NCI-H1694 treated with DMSO at 0.1 percent for 48 hours (cell line): ENCODE measurements at regions not wholly inside any gene's neighbourhood (a gene's known extent, or its start where the extent isn't known, plus 50 kb on each side); places are given as distances from the start of the nearest gene placed in this dataset.
"Not testable (repeated sequence)": the region's sequence is repeated elsewhere in the genome, so short reads cannot be mapped to it uniquely, and the experiment has no call there.

Experiments
- DNase-seq: peaks from one replicate; lab custom pipeline; 2025; lab: John Stamatoyannopoulos, UW

DNA sequence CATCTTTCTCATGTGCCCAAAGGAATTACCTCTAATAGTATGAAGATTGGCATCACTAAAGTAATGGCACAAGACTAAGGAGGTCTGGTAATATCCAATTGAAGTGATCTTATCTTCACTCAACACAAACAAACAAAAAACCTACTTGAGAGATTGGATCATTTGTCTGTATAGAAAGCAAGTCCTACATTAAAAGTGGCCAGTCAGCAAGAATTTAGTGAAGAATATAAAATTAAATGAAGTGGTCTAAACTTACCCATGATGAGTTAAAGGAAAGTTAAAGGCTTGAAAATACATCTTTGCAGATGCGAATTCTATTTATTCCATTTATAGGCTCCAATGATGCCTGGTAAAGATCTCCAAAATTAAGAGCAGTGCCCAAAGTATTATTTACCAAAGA is 350.3 kb upstream of the PCSK5 start:
- no peak for DNase-seq

DNA sequence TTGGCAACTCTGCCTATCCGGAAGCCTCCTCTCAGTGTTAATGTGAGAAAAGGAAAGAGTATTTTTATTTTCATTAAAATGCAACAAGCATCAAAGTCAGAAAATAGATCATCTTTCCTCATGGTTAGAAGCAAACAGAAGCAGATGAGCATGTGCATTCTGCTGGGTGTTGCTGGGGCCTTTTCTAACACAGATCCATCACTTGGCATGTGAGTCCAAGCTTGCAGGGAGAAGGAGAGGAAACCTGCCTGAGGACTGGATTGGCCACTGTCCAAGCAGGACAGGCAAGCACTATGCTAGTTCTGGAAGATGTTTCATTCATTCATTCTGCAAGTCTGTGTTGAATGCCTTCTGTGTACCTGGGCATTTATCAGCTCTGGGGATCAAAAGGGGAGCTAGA is 348.7 kb upstream of the PCSK5 start:
- DNase-seq = no peak

DNA sequence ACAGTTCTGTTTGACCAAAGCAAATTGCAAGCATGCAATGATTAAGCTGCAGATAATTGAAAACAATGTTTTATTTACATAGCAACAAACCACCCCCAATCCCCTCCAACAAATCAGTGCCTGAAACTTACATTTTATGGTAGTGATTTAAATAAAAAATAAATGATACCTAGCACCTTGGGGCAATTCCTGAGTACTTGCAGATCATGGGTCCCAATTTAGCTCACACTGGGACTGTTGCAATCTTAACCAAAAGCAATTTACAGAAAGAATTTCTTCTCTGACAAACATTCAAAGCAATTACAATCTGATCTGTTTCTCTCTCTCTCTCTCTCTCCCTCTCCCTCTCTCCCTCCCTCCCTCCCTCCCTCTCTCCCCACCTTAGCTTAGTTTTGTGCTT is 345.7 kb upstream of the PCSK5 start:
- no peak for DNase-seq

DNA sequence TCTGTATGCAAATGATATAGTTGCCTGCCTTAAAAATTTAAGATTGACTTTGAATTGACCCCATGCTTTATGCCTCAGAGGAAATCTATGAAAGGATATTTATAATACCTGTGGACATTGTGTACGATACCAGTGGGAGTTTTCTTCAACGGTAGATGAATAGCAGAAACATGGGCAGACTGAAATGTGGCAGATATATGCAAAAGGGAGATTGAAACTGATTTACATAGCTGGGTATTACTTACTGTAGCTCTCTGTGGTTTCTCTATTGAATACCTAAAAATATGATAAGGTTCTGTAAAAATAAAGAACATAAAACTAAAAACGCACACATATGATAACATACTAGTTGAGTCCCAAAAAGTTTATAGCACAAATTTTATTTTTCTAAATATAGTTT is 345.2 kb upstream of the PCSK5 start:
- DNase-seq = no peak

DNA sequence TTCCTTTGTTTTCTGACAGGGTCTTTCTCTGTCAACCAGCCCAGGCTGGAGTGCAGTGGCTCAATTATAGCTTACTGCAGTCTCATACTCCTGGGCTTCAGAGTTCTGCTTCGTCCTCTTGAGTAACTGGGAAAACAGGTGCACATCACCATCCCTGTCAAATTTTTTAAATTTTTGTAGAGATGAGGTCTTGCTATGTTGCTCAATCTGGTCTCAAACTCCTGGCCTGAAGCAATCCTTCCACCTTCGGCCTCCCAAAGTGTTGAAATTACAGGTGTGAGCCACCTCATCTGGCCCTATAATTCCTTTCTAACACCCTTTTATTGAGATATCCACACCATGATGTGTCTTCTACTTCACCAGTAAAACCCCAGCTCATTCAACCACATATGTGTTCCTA is 341.6 kb upstream of the PCSK5 start:
- no peak for DNase-seq

DNA sequence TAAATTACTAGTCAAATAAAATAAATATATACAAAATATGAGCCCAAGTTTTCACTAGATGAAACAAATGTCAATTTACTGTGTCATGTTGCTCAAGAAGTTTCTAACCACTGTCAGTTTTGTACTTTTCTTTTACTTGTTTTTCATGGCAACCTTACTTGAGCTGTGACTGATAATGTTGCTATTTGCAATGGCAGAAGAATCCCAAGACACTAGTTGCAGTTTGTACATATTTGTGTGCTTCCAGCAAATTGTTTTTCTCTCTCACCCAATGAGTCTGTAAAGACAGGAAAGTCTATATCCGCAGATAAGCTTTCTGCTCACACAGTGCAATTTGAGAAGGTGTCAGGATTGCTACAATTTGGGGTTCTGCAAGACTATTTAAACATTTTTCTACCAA is 338.6 kb upstream of the PCSK5 start:
- no peak for DNase-seq

DNA sequence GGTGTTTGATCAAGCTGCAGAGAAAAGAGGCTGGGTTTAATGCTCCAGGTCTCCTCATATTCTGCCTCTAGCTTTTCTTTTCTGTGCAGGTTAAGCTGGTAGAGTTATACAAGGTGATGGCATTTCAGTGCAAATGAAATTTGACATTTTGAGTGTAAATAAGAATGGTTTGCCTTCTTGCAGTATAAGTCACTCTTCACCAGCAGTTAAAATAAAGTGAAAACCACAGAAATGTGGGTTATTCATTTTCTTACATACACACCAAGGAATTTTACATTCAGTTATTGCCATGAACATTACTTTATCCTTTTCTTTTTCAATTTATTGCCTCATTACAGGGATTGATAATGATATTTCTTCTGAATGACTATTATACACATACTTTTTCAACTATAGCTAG is 337.5 kb upstream of the PCSK5 start:
- DNase-seq = no peak

DNA sequence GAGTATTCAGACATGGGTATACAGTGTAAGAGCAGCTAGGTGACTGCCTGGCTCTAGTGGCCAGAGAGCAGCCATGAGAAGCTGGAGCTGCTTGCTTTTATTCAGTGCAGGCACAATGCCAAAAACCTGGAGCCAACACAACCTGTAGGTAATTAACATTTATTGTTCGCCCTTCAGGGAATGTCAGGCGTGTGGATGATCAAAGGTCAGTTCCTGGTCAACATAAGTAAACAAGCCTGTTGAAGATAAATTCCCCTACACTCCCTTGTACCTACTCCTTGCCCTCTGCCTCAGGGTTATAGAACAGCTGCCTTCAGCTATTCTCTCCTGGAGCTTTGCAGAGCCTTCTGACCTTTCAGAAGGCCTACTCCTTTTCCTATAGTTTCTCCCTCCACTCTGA is 323.7 kb upstream of the PCSK5 start:
- DNase-seq = not testable (repeated sequence)

DNA sequence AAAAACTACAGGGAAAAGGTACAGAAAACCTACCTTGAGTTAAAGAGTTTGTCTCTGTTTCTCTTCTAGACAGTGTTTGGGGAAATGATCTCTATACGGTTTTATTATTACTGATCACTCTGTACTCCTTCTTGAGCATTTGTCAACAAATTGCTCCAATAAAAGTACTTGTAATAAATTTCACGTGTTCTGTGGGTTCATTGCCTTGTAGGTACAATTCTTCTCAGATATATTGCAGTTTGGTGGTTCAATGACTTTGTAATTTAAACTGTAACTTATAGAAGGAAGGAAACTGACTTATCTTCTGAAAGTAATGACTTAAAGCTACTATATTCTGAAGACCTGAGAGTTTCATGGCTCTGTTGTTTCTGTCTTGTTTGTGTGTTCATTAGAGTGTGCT is 319.9 kb upstream of the PCSK5 start:
- DNase-seq = no peak

DNA sequence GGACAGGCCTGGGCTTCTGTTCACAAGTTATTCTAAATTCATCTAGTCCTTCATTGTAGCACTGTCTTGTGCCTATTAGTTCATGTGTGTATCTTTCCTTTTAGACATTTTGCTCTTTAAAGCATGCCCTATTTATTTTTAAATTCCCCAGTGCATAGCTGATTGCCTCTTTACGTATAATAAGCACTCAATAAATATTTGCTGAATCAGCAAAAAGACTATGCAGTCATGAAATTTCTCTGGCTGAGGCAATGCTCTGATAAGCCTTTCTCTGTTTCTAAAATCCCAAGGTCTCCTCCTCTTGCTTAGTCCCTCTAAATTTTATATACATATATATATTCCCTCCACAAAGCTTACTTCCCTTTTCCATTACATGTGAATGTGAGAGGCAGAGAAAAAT is 315.9 kb upstream of the PCSK5 start:
- no peak for DNase-seq

DNA sequence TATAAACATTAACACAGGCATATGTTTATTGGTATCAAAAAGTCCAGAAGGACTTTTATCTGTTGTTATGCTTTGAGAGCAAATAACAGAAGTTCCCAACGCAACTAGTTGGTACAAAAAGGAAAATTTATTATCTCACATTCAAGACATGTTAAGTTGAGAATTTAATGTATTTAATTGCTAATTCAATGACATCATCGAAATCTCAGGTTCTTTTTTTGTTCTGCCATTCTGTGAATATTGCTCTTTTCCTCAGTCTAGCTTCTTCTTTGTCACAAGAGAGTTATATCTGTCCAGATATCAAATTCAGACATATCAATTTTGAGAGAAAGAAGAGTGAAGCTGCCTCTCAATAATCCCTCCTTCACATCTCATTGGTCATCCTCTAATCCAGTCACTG is 307.6 kb upstream of the PCSK5 start:
- no peak for DNase-seq

DNA sequence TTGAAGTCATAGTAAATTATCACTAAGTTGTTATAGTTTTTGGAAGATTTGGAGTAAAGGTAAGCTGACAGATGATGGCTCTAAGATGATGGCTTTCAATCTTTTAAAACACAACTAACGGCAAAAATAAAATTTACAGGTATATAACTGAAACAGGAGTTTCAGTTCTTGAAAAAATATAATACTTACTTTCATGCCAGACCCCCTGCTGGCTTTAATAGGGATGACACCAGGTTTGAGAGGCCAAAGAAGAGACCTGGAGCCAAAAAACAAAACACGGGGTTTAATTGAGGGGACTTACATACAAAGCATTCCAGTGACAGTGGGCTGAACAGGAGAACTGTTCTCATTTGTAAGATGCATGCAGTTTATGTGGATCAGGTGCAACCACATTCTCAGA is 301.7 kb upstream of the PCSK5 start:
- DNase-seq = no peak

DNA sequence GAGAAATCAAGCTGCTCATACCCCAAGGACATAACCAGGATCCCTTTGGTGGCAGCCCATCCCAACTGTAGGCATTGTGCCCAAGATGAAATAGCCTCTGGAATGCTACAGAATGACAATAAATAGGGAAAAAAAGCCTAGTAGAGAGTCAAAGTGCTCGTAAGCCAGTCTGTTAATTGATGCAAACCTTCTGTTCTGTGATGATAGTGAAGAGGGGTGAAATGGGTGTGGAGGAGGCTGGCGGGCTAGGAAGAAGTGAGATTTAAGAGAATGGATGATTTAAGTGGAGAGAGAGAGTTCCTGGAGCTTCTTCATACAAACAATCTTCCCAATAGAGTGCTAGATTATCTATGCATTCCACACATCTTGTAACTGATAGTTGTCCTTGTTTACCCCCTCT is 301.0 kb upstream of the PCSK5 start:
- no peak for DNase-seq

DNA sequence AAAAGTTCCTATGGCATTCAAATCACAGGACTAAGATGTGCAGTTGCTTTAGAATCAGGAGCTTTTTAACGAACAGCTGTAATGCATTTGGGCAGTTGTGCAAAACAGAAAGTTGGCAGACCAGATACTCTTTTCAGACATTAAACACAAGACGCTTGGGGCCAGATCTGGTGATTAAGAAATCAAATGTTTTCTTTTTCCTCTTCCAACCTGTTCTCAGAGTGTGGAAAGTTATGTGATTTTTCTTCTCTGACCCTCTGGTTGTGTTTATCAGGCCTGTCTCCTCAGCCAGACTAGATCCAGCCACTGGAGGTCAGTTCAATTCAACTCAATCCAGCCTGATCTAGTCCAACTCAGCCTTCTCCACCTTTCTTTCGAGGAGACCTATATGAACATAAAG is 298.5 kb upstream of the PCSK5 start:
- DNase-seq = no peak

DNA sequence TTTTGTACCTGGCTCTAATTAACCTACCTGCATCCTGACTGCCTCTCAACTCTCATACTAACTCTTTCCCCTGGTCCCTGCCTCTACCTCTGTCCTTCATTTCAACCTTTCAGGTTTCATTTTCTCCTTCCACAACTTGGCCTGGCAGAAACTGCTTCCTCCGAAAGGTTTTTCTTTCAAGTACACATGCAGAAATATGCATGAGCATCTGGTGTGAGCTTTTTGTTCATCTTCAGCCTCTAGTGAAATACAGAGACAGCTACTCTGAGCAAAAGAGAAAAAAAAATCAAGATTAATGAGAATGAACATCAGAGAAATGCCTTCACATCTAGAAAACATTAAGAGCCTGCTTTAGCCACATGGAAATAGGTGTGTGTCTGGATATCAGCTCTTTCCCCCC is 297.9 kb upstream of the PCSK5 start:
- DNase-seq = no peak

DNA sequence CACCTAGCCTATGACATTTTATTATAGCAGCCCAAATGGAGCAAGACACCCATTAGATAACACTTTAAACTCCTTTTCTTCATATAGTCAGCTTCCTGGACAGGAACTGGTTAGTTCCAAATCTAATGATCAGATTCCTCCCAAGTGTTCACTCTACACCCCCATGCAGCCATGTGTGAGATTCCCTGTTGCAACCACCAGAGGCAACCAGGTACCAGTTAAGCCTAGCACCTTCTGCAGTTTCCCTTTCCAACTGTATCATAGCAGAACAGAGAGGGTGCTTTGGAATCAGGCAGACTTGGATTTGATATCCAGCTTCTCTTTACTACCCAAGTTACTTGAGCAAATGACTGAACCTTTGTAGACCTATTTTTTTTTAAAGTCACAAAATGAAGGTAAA is 296.6 kb upstream of the PCSK5 start:
- no peak for DNase-seq

DNA sequence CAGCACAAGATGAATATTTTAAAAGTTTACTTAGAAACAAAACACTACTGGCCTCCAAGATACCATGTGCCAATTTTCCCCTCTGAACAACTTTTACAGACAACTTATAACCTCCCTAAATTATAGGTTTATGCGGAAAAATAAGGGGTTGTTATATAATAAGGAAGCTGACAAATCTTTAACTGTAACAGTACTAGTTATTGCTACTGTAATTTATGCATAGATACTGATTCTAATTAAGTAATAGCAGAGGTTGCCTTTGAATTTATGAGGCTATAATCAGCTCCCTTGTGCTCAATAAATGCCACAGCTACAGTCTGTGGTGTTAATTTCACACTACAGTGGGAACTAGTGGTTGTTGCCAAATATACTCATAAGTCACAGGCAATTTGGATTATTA is 291.3 kb upstream of the PCSK5 start:
- no peak for DNase-seq

DNA sequence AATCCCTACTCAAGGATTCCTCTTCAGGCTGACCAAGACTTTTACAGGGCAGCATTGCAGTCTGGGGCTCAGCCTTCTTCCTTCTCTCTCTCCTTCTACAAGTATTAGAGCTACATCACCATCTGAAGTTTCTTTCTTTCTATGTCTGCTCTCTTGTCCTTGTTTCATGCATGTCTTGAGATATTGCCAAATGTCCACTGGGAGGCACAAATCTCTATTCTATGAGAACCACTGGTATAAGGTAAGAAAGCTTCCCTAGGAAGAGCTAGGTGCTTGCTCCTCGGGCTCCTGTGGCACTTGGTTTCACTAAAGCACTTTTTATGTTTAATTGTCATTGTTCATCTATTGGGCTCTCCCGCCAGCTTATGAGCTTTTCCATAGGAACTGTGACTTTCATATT is 289.2 kb upstream of the PCSK5 start:
- DNase-seq = no peak

DNA sequence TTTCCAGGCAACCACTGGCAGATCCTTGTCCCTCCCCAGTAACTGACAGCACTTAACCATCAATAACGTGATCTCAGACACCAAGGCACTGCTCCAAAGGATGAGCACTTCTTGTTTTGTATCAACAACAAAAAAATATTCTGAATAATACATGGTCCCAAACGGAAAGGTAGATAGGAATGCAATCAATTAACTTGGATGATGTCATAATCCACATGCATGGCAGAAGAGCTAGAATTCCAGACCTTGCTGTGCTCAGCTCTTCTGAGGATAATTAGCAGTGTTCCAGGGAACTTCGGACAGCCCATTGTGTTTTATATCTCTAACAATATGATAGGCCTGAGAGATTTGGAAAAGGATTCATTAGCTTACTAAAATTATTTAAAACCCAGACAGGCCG is 288.4 kb upstream of the PCSK5 start:
- DNase-seq = no peak

DNA sequence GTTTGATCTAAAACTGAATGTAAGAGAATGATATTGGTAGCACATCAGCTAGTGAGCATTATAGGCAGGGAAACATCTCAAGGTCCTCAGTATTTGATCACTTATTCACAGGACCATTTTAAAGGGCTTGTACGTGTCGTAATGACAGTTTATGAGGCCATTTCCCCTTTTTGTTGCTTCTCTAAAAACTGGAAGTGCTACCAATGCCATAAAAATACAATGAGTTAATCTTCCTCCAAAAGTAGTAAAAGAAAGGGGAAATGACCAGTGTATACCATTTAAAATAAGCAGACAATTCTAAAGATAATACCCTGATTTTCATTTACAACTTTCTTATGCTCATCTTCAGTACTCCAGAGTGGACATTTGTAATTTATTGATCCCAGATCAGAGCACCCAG is 285.8 kb upstream of the PCSK5 start:
- DNase-seq = no peak

DNA sequence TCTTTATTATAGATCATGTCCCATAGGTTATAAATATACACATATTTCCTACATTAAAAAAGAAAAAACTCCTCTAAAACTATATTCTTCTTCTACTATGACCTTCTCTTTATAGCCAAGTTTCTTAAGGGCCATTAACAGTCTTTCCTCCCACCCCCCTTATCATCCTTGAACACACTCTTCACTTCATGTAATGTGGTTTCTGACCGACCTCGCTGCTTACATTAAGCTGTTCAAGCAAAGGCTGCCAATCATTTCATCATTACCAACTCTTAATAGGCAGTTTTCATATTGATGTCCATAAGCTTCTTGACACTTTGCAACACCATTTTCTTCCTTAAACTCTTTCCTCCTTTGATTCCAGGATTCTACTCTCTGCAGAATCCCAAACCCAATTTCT is 283.0 kb upstream of the PCSK5 start:
- no peak for DNase-seq

DNA sequence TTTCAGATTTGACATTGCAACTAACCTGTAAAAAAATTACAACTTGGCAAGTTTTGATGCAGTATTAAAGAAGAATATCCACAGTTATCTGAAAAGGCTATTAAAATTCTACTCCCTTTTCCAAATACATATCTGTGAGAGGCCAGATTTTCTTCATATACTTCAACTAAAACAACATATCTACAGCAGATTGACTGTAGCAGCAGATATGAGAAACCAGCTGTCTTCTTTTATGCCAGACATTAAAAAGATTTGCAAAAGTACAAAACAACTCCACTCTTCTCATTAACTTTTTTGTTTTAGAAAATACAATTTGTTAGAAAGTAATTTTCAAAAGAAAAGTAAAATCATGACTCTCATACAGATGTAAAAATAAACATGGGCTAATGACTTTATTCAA is 281.1 kb upstream of the PCSK5 start:
- no peak for DNase-seq

DNA sequence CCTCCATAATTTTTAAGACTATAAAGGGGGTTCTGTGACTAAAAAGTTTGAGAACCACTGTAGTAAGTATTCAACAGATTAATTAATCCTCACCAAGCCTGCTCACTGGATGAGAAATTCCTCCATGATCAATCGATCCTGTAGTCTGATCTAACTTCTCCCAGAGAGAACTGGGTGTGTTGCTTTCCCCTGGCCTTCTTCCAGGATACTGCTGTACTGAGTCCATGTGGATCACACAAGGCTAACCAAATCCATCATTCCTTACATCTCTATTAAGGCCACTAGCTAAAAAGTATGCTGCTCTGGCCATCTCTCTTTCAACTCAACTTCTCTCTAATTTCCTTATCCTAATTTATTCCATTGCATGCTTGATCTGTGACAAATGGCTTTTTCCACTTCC is 280.2 kb upstream of the PCSK5 start:
- DNase-seq = no peak

DNA sequence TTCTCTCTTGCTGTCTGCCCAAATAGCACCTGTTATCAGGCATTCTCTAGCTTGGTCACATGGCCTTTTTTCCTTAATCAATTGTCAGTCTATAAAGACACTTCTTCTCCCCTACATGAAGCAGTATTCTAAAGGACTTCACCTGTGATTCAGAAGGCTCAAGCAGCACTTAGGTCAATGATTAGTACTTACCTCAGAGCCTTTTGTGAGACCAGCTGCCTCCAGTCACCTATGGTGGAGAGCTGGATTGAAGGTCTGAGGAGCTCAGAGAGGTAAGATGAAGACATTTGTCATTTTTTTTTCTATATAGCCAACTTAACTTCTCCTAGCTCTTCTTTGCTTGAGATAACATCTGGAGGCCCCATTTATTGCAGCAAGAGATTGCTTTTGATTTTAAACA is 278.3 kb upstream of the PCSK5 start:
- no peak for DNase-seq

DNA sequence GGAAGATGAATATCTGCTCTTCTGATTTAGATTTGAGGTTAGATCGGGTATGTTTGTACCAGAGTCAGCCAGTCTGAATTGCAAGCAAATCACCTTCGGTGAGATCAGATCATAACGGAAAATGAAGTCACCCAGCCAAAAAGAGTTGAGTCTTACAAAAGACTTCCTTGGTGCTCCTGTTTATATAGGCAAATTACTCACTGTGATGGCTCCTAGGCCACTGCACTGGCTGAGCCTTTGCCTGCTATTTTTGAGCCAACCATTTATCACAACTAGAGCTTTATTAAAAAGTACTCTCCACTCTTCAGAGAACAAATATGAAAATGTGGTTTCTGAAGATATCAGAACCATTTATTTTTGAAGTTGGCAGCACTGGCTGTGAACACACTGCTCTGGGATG is 277.7 kb upstream of the PCSK5 start:
- no peak for DNase-seq

DNA sequence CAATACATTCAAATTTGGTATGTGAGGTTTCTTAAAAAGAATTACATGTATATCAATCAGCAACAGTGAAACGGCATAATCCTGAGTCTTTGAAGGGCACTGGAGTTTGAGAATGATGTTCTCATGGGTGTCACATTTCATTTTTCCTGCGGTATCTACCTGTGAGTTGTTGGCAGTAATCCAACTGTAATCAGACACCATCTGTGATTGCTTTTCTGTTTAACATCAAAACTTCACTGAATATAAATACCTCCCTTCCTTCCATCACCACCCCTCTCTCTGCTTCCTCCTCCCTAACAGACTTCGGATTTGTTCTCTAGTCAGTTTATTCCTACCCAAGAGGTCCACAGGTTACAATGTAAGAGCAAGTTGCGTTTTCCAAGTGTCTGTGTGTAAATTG is 275.2 kb upstream of the PCSK5 start:
- DNase-seq = no peak
